T47D (cell line): ENCODE measurements at regions not wholly inside any gene's neighbourhood (a gene's known extent, or its start where the extent isn't known, plus 50 kb on each side); places are given as distances from the start of the nearest gene placed in this dataset.
A peak's percentile ranks its signal among the peaks of the same experiment; 100 is the strongest.

Experiments used
- DNase-seq, 2 experiments: peaks; one replicate each; pipeline versions ENCODE4 v3.0.0 to v3.0.0-alpha.2; 2011 to 2012; ENCODE audit warnings: low read depth in 1 of 2, low spot score in 1 of 2
- JUND ChIP-seq: IDR thresholded peaks from 2 replicates; pipeline ENCODE4 v1.6.1; 2012; ENCODE audit warnings: low read depth
- in situ Hi-C: cut with HindIII; loops from 2 replicates; pipeline ENCODE4 v1.10.0; 2016; ENCODE audit warnings: low sequenced_read_pairs, low pct_unique_long_range_greater_than_20kb

DNA sequence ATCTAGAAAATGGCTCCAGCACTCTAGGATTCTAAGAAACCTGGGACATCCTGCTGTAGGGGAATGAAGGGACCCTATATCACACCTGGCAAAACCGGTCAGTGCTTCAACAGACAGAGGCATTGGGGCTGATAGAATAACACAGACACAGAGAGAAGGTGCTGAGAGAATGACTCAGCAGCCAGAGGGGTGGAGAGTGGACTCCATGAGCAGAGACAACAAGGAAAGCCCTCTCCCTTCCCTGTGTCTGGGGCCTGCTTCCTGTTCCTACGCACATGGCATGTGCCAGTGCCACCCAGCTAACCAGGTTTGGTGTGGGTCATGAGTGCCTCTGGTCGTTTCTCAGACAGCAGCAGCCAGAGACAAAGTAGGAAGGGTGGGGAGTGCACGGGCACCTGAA, 140.3 kb downstream of the CCT6B start:
- TF ChIP-seq JUND = no peak
- in situ Hi-C loops = no loop called here
- peak in 1 of 2 experiments; percentile 16 for DNase-seq

GRCh38 chr17:34820248-34820801, 140.9 kb downstream of the CCT6B start:
- DNase-seq = no peak
- TF ChIP-seq JUND = no peak
- in situ Hi-C loops = no loop called here

- no peak for TF ChIP-seq JUND
- no peak for DNase-seq
- in situ Hi-C loops = no loop called here
Measured at GRCh38 chr17:34817252-34818035, 143.8 kb downstream of the CCT6B start.

DNA sequence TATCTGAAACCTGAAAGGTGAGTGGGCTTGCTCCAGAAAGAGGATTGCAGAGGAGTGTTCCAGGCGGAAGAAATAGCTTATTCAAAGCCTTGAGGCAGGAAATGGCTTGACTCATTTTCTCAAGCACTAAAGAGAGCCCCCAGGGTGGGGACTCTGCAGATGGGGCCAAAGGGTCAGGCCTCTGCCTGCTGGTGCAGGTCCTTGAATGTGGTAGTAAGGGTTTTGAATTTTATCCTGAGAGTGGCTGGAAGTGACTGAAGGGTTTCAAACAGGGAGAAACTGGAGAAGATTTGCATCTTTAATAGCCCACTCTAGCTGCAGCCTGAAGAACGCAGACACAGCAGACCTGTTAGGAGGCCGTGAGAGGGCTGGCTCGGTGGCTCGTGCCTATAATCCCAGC, 144.4 kb downstream of the CCT6B start:
- DNase-seq = no peak
- no peak for TF ChIP-seq JUND
- in situ Hi-C loops = no loop called here

DNA sequence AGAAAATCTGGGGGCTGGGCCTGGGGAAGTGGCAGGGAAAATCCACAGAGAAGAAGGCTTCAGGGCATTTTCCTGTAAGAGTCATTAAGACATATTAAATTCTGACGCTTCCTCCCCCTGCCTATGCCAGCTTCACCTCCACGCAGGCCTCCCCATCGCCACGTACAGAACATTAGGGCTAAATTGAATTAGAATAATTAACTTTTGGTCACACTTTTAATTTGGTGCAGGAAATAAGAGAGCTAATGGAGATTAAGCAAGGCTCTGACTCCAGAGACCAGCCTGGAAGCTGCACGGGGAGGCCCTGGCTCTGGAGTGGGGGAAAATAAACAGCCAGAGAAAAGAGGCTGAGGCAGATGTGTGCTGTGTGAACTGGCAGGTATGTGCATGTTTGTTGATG, 148.0 kb downstream of the CCT6B start:
- in situ Hi-C loops = no loop called here
- no peak for DNase-seq
- TF ChIP-seq JUND = no peak

GRCh38 chr17:34811561-34811960, 149.7 kb downstream of the CCT6B start:
- no peak for DNase-seq
- TF ChIP-seq JUND = no peak
- in situ Hi-C loops = no loop called here

DNA sequence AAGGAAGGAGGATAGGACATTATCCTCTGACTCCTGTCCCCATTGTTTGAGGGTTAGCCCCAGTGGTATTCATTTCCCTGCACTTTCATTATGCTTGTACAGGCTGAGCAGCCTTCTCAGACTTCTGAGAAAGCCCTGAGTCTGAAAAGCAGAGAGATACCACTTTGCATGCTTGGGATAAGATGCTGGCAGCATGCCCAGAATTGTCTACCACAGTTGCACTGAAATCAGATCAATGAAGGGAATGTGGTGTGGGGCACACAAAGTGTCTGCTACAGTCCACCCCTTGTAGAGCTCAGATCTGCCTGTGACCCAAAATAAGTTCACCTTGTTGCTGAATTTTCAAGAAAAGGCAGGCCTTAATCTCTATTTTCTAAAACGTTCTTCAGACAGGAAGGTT, 160.6 kb downstream of the CCT6B start:
- in situ Hi-C loops = no loop called here
- DNase-seq = no peak
- no peak for TF ChIP-seq JUND

DNA sequence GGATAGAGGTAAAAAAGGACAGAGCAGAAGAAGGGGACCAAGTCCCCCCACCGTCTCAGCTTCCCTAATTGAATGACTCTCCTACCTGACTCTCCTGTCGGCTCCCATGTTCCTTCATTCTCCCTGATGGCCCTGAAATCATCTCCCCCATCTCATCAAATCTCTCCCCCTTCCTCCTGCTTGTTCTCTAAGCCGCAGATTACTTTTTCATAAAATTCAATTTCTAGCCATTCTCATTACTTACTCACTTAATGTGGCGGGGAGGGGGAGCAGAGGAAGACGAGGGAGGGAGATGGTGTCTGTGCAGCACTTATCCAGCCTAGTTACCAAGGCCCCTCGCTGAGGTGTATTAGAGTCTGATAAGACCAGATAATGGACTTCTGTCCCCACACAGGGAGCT, 161.5 kb downstream of the CCT6B start:
- in situ Hi-C loops = no loop called here
- no peak for TF ChIP-seq JUND
- no peak for DNase-seq

DNA sequence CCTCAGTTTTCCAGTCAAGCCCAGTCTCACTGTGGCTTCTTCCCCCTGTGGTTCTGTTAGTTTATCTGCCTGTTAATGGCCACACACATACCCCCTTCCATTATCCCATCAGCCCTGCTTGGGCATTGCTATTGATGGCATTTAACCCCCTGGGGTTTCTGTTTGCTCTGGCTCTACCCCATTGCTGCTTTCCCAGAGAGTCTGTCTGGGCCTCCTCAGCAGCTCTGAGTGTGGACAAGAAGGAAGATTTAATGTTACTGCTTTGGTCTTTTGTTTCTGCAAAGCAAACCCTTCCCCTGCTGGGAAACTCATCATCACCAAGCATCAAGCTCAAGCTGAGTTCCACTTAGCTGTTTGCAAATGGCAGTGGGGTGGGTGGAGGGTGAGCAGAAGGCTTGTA, 162.7 kb downstream of the CCT6B start:
- DNase-seq = no peak
- no peak for TF ChIP-seq JUND
- in situ Hi-C loops = no loop called here

GRCh38 chr17:34797720-34798119, 163.5 kb downstream of the CCT6B start:
- TF ChIP-seq JUND = no peak
- peak; percentile 65 to 84 for DNase-seq
- in situ Hi-C loops = no loop called here

GRCh38 chr17:34793231-34793908, 167.9 kb downstream of the CCT6B start:
- no peak for TF ChIP-seq JUND
- in situ Hi-C loops = no loop called here
- DNase-seq = no peak

GRCh38 chr17:34788696-34789095, 172.6 kb downstream of the CCT6B start:
- in situ Hi-C loops = no loop called here
- no peak for TF ChIP-seq JUND
- no peak for DNase-seq

- no peak for TF ChIP-seq JUND
- DNase-seq = no peak
- in situ Hi-C loops = no loop called here
Measured at GRCh38 chr17:34784526-34784925, 176.7 kb downstream of the CCT6B start.
